Activated T-helper 1 cell treated with Interleukin-2 at 50 U/mL for 16 hours (primary cell): ENCODE measurements at regions not wholly inside any gene's neighbourhood (a gene's known extent, or its start where the extent isn't known, plus 50 kb on each side); places are given as distances from the start of the nearest gene placed in this dataset.

Experiments
- DNase-seq: peaks from one replicate; pipeline ENCODE4 v3.0.0-alpha.2; 2020; ENCODE audit warnings: low read depth

DNA sequence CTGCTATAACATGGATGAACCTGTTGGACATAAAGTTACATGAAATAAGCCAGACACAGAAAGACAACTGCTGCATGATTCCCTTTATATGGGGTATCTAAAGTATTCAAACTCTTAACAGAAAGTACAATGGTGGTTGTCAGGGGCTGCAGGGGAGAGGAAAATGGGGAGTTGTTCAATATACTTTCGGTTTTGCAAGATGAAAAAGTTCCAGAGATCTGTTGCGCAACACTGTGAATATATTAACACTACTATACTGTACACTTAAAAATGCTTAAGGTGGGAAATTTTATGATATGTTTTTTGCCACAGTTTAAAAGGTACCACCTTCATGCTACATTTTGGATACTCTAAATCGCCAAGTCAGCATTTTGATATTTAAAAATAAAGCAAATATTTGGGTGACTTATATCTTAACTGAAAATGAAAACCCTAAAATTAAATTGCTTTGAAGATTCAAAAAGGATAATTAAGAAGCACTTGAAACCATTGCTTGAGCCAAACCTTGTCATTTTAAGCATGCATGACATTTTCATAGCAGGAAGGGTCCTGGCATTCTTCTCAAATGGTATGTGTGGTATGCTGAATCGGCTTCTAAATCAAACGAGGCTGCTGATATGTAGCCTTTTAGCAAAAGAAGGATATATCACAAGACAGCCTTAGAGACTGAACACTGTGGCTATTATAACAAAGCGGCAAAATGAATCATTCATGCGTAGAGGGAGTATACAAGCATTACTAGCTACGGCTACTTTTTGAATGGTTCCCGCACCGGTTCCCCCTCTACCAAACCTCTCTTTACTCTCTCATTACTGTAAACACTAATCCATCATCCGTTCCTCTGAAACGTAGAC is 607.1 kb upstream of the DIPK2B start:
- no peak for DNase-seq

DNA sequence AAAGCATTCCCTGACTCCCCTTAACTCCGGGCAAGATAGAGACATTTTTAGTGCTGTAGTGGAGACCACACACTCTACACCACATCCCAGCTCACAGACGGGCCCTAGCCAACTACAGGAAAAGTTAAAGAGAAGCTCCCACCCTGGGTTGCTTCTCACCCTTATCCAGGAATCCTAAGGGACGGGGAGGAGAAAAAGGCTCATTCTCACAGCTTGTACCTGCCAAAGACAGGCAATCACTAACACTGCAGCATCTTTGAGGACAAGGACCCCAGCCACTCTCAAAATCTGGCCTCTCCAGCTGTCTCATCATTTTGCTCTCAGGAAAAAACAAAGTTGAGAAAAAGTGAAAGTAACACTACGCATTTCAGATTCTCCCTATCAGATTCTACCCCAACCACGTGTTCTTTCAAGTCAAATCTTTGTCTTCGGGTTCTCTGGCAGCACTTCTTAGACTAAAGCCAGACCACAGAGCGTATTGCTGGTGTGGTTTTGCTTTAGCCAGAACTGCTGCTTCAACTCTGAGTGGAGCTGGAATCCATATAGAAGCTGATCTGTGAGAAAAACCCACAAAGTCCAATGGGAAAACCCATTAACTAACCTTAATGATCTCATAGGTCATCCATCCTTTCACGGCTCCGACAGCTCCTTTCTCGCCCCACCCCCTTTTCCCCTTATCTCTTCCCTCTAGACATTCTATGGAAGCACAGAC is 605.9 kb upstream of the DIPK2B start:
- DNase-seq, result peak; percentile 11

DNA sequence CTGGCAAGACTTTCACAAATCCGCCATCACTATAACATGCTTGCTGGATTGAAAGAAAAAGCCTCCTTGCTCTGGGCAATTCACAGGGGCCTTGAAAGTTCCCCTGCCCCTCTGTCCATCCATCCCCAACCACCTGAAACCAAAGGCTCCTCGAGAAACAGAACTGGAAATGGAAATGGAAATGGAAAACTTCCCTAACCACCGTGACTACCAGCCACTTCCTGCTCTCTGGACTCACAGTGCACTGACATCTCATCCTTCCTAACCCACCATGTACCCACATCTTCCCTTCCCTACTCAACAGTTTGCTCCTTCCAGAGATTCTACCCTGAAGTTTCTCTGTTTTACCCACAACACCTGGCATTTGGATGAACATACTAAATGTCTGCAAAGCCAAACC is 603.6 kb upstream of the DIPK2B start:
- no peak for DNase-seq

DNA sequence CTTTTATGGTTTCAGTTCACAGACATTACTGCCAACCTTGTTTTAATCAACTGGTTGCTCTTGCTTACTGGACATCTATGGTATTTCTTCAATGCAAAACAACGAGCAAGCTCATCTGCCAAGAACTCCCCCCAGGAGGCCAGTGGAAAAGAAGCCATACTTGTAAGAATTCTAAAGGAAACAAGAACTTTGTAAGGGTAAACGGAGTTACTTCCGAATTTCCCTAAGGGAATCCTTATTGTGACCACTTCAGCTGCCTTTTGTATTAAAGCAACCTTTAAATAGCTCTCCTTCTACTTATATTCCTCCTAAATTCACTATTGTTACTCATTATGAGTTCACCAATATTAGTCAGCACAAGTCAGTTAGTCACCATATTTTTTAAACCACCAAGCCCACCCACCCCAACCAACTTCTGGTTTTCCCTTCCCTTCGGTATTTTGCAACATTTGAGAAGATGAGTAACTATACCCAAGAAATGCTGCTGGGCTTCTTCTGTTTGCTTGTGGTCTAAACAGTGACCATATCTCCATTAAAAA is 602.8 kb upstream of the DIPK2B start:
- no peak for DNase-seq

DNA sequence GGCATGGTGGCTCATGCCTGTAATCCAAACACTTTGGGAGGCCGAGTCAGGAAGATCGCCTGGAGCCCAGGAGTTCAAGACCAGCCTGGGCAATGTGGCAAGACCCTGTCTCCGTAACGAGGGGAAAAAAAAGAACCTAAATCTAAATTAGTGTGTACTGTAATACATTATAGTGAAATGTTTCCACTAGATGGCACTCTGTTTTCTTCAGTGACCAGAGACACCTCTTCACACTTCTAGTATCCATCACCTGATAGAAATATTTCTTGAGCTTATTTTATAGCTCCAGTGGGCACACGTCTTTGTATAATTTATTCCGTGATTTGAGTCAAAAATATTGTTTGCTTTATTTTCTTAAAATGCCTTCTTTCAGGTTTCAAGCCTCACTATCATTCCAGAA is 600.9 kb upstream of the DIPK2B start:
- DNase-seq, result no peak

DNA sequence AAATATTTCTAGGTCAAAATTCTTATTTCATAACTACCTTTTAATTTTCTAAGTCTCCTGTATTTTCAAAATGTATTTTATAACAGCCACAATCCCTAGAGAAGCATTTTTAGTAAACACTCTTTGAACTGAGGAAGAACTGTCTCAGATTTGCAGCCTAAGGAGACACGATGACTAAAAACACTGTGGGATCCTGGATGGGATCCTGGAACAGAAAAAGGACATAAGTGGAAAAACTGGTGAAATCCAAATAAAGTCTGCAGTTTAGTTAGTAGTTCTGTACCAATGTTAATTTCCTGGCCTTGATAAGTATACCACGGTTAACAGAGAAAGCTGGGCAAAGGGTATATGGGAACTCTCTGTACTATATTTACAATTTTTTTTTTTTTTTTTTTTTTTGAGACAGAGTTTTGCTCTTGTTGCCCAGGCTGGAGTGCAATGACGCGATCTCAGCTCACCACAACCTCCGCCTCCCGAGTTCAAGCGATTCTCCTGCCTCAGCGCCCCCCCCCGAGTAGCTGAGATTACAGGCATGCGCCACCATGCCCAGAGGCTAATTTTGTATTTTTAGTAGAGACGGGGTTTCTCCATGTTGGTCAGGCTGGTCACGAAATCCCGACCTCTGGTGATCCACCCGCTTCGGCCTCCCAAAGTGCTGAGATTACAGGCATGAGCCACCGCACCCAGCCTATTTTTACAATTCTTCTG is 600.2 kb upstream of the DIPK2B start:
- peak; percentile 9 for DNase-seq

DNA sequence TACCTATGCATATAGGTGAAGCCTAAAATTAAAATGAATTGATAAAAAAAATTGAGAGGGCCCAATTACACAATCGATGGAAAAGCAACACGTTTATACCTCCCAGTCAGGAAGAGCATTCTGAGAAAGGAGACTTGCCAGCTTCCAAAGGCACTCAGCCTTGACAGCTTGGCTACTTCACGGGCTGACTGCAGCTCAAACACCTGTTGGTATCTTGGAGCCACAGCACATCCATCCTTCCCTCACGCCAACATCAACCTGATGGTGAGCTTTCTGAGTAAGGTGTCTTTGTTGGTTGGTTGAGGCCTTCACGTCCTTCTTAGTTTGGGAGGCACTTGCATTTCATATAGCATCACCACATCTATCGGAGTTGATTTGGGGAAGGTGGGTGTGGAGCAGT is 598.9 kb upstream of the DIPK2B start:
- DNase-seq, result no peak

DNA sequence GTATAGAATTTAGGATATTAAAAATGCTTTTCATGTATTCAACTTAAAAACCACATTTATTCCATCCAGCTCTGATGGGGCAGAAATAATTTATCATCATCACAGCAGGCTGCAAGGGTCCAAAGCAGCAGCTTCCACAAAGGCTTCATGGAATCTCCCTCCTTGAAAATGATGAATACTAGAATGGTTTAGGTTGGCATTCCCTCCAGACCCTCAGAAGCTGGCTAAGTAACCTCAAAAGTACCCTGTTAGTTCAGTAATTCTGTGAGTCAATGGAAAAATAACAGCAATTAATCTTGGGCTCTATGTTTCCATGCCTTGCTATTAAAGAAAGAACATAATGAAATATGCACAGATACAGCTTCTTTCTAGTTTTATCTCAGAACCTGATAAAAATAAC is 594.9 kb upstream of the DIPK2B start:
- no peak for DNase-seq

DNA sequence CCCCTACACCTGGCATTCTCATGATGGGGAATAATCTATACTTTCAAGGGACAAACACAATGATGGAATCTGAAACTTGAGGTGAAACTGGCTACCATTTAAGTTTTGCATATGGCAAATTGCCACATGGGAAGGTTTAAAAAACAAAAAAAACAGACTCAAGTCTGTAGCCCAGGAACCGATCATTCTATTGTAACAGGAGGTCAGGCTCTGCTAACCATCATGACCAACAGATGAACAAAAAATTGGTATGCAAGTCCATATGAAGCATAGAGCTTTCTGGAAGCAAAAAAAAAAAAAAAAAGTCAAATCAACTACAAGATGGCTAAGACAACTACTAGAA is 594.3 kb upstream of the DIPK2B start:
- no peak for DNase-seq

DNA sequence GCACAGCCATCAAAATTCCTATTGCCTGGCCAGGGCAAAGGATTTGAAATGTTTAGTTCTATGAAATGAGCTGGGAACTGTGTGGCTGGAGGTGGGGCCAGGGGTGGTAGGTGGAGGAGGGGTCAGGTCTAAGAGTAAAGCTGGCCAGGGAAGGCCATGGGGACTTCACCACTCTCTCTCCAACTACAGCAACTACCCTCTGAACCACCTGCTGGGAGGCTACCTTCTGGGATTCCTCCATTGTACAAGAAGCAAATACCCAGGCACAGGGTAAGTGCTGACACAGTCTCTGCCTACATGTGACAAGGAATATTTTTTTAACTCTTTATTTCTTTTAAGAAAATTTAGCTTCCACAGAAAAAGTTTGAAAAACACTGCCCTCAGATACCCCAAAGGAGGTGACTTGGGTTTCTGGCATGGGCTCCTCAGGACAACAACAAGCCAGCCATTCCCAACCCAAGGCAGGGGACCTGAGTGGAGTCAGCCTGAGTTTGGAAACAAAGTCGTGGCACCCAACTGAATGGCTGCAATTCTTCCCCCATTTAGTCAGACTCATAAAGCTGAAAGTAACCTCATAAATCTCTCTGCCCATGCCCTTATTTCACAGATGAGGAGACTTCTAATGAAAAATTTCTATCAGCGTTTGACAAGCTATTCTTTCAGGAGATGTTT is 593.8 kb upstream of the DIPK2B start:
- no peak for DNase-seq

DNA sequence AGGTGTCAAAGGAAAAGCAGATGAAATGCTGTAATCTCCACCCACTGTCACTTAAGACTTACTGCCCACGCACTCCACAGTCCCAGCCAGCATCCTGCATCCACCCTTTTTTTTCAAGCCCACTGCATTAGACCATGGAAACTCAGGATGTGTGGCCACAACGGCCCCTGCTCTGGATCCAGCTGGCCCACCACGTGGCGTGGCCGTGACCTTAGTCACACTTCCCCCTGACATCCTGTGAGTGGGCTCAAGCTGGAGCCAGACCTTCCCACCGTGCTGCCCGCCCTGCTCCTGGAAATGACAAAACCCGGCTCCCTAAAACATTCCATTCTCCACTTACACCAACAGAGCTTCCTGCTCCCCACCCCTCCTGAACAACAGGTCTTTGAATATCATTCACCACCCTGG is 588.3 kb upstream of the DIPK2B start:
- no peak for DNase-seq

DNA sequence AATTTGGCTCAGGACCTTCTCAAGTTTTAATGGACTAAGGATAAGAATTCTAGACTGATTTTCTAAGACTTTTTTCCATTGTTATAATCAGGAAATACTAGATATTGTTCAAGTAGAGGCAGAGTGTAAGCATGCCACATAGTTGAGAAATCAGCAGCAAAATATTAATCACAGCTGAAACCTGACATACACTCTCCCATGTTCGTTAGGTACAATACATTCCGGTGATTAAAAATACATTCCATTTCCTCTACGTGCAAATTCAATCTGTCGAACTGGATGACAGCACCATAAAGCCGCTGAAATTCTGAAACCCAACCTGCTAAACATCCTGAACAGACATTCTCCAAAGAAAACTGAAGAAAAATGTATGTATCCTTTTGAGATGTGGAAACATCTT is 587.6 kb upstream of the DIPK2B start:
- DNase-seq, result no peak

DNA sequence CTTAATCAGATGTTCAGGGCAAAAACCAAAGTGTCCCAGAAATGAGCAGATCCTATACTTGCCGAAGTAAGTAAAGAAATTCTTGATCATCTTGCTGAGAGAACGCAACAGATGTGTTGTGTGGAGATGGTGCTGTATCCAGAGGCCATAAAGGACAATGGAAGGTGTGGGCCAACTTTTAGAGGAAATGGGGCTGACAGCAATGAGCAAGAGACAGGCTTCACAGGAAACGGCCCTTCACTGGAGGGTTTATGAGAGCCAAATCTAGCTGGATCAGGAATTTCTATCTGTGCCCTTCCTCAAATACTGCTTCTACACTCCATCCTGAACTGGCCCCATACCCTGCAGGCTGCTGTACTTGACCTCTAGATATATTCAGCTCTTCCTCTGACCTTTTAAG is 583.9 kb upstream of the DIPK2B start:
- no peak for DNase-seq

DNA sequence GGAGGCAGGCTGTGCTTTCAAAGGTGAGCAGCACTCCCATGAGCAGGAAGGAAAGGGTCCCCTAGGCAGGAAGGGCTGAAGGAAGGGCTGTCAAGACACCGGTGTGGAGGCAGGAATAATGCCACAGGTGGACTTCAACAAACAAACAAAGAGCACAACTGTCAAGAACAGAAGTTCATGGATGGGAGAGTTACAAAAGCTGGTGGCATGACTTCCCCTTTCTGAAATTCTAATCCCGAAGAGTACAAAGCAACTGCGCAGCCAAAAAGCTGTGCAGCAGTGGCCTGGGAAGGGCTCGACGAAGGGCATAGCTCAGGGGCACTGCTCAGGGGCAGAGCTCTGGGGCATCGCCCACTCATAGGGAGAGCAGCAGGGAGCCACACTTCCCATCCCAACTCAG is 582.3 kb upstream of the DIPK2B start:
- no peak for DNase-seq

DNA sequence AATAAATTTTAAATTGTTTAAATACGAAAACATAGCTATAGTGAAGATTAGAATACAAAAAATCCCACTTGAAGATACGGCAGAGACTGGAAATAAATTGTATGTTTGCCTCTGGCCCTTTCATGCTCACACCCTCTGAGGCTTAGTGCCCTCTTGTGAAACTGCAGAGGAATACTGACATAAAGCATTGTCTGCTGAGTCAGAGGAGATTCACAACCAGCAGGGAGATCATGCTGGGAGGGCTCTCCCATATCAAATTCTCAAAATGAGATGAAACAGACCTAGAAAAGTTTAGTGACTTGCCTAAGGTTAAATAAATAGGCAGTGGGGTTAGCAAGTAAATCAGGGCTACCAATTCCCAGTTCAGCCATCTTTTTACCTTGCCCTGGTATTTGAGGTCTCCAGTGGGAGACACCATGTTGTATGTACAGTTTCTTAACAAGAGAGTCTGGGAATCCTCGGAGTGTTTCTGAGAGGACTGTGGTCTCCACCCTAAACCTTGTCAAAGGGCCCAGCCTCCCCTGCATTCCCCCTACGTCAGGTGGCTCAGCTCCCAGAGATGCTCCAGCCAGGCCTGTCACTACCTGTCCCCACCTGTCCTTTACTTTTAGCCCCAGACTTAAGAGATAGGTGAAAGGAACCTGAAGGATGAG is 581.4 kb upstream of the DIPK2B start:
- no peak for DNase-seq

DNA sequence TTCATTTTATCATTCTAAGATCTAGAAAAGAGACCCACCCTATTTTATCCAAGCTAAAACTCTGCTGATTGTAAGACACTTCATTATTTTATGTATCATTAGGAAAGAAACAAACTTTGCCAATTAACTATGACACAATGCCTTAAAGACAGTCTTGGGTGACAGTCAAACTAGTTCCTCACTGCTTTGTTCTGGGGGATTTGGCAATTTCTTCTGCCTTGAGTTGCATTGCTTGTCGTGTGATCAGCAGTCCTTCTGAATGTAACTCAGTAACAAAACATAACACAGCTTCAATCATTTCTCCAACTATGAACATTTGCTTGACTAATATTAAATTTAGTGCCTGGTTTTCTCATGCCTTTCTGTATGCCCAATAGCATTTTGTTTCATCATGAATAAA is 577.9 kb upstream of the DIPK2B start:
- no peak for DNase-seq

DNA sequence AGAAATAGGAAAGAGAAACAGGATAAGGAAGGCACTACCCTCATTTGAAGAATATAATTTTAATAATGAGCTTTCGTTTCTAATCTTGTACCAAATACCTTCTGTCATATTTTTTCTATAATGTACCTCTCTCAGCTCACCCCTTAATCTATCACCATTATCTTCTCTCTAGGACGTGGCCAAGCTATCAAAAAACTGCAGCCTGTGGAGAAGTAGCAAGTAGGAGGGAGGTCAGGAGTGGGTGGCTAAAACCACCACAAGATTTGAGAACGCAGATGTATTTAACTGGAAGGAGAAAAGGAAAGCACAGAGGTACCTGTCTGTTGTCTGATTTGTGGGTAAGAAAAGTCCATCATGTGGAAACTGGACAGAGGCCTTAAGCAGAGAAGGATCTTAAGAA is 576.7 kb upstream of the DIPK2B start:
- DNase-seq, result no peak

DNA sequence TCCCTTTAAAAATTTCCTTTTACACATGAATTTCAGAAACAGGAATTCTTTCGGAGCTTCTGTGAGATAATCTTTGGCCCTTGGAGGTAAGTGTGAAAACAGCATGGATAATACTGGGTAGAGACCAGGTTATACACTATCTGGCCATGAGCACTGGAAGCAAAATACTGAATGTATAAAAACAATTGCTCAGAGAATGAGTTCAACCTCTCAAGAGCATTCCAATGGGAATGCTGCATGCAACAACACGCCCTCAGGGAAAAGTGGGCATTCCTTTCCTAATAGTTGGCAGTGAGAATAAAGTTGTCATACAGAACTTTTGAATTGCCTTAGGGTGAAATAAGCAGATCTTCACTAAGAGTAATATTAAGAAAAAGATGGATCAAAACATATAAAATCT is 574.8 kb upstream of the DIPK2B start:
- DNase-seq, result no peak

DNA sequence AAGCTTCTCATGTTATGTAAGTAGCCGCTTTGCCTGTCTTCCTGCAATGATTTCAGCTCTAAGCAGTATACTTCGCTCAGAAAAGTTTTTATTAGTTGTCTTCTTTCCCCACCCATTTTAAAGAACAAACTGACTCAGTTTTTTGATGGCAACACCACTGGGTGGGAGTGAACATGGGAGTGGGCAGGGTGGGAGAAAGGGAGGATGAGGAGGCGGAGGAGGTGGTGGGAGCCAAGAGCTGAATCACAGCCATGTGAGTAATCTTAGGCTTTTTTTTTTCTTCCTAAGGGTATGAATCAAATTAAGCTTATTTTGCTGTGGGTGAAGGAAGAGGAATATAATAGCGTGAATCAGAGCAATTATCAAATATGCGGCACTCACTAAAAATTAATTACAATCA is 574.3 kb upstream of the DIPK2B start:
- DNase-seq, result no peak

DNA sequence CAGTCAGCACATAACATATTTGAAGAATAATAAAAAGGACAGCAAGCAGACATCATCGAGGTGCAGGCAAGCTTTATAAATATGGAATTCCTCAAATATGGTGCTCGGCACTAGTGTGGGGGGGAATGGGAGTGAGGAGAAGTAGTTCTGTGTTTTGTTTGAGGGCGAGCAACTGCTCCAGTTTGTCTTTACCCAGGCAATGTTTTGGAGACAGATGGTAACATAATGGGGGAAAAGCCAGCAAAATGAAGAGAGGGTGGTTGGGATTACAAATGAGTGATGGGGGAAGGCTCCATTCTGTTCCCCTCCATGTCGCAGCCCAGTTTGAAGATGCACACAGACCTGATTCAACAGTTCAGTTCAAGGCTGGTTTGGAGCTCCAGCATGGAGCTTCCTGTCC is 572.9 kb upstream of the DIPK2B start:
- DNase-seq, result no peak

DNA sequence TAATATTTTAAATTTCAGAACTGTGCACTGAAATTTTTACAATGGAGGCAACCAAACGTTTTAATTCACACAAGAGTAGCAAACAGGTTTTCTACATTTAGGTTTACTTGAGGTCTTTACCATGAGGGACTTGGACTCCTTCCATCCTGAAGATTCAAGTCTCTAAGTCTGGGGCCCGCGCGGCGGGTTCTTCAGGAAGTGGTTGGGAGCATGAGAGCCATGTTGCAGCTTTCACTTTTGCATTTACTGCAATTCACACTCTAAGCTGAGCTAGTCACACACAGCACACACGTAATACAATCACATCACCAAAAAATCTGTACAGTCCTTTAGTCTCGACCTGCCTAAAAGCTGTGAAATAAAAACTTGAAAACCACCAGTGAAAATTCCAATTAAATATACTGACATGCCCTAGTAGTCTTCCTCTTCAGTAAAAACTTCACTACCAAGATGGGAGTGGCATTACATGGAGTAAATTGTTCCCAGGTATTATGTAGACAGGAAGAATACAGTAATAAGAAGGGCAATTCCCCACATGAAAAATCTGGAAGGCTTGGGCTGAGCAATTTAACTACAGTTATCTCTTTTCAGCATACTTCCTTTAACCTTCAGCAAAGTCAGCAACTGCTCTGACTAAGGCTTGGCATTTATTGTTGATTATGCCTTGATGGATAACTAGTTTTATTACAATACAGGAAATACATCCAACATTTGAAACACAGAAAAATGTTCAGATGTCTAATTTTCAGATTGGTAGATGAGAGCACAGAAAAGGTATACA is 571.1 kb upstream of the DIPK2B start:
- no peak for DNase-seq
